ENCODE measurements at regions not wholly inside any gene's neighbourhood (a gene's known extent, or its start where the extent isn't known, plus 50 kb on each side); places are given as distances from the start of the nearest gene placed in this dataset.

GRCh38 chr4:62940229-62940628 lies 1469.0 kb downstream of the TECRL start:
- no peak for TF ChIP-seq CTCF (IDR thresholded peaks at IDR 0.05)
- TF ChIP-seq POLR2A (IDR thresholded peaks at IDR 0.05) = no peak
